Nephron (organoid): ENCODE measurements at regions not wholly inside any gene's neighbourhood (a gene's known extent, or its start where the extent isn't known, plus 50 kb on each side); places are given as distances from the start of the nearest gene placed in this dataset.
A peak's percentile ranks its signal among the peaks of the same experiment; 100 is the strongest.

Experiments used
- H3K27ac Mint-ChIP-seq, 3 experiments: 2 replicates each; pipeline ENCODE4 v1.8.0; 2020; ENCODE audit warnings: mixed read lengths in 3 of 3, mild to moderate bottlenecking in 2 of 3, moderate library complexity in 1 of 3
- H3K27me3 Mint-ChIP-seq: 2 replicates; pipeline ENCODE4 v1.8.0; 2021; ENCODE audit warnings: low read depth, mild to moderate bottlenecking, moderate library complexity, mixed read lengths
- H3K36me3 Mint-ChIP-seq: 2 replicates; pipeline ENCODE4 v1.8.0; 2020; ENCODE audit warnings: low read depth, mixed read lengths
- H3K4me1 Mint-ChIP-seq: 2 replicates; pipeline ENCODE4 v1.8.0; 2020; ENCODE audit warnings: mixed read lengths
- H3K4me3 Mint-ChIP-seq, 3 experiments: 2 replicates each; pipeline ENCODE4 v1.8.0; 2020; ENCODE audit warnings: mild to moderate bottlenecking in 3 of 3, mixed read lengths in 3 of 3, moderate library complexity in 2 of 3
- H3K9me3 Mint-ChIP-seq: 2 replicates; pipeline ENCODE4 v1.8.0; 2020; ENCODE audit warnings: mixed read lengths
- TF ChIP-seq, protein P1 (sequence below), 3 experiments: fragments of 200-600 bp; sonication (generic); IDR thresholded peaks; one replicate each; pipeline ENCODE4 v1.5.0; 2021; ENCODE audit warnings: antibody characterized with exemption in 3 of 3; ENCODE audit not compliant: unreplicated experiment in 3 of 3

DNA sequence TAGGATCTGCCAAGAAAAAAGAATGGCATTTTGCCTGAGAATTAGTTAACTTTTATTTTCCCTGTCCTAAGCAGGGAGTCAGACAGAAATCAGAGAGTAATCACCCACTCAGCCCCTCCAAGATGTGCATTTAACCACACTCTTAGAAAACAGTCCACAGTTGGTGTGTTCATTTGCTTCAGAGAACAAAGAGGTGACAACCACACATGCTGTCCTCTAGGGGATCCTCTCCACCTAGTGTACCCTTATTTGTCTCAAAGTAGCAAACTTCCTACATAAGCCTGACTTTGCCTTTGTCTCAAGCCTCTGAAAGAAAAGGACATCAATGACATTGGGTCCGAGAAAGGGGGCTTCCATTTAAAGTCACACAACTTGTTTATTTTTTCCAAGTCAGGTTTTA lies 107.0 kb upstream of the RFC3 start:
- Mint-ChIP-seq H3K9me3 (peaks cover 25% of the 10 kb centered on the region), H3K4me3 (no peak overlapping the region), H3K36me3 (peaks cover 5% of the 10 kb centered on the region), H3K27ac (peak overlapping the region in 1 of 3 experiments; percentile 44), H3K4me1 (peaks cover 13% of the 10 kb centered on the region), H3K27me3 (no peaks in the 10 kb centered on the region)
- TF ChIP-seq, protein P1, sequence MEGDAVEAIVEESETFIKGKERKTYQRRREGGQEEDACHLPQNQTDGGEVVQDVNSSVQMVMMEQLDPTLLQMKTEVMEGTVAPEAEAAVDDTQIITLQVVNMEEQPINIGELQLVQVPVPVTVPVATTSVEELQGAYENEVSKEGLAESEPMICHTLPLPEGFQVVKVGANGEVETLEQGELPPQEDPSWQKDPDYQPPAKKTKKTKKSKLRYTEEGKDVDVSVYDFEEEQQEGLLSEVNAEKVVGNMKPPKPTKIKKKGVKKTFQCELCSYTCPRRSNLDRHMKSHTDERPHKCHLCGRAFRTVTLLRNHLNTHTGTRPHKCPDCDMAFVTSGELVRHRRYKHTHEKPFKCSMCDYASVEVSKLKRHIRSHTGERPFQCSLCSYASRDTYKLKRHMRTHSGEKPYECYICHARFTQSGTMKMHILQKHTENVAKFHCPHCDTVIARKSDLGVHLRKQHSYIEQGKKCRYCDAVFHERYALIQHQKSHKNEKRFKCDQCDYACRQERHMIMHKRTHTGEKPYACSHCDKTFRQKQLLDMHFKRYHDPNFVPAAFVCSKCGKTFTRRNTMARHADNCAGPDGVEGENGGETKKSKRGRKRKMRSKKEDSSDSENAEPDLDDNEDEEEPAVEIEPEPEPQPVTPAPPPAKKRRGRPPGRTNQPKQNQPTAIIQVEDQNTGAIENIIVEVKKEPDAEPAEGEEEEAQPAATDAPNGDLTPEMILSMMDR (IDR thresholded peaks at IDR 0.05; ENCODE audit: unreplicated experiment in 3 of 3) = no peak

GRCh38 chr13:33711436-33711835 lies 106.5 kb upstream of the RFC3 start:
- Mint-ChIP-seq H3K4me3 (no peak overlapping the region), H3K27ac (peak overlapping the region in 1 of 3 experiments; percentile 44), H3K27me3 (no peaks in the 10 kb centered on the region), H3K9me3 (peaks cover 21% of the 10 kb centered on the region), H3K36me3 (peaks cover 5% of the 10 kb centered on the region), H3K4me1 (peaks cover 13% of the 10 kb centered on the region)
- TF ChIP-seq, protein P1 (IDR thresholded peaks at IDR 0.05; ENCODE audit: unreplicated experiment in 3 of 3) = no peak

- Mint-ChIP-seq H3K4me1 (peaks cover 12% of the 10 kb centered on the region), H3K27me3 (no peaks in the 10 kb centered on the region), H3K9me3 (peaks cover 24% of the 10 kb centered on the region), H3K36me3 (no peaks in the 10 kb centered on the region), H3K4me3 (no peak overlapping the region), H3K27ac (no peak overlapping the region)
- TF ChIP-seq, protein P1 (IDR thresholded peaks at IDR 0.05; ENCODE audit: unreplicated experiment in 3 of 3) = no peak
These were observed 100.2 kb upstream of the RFC3 start for GRCh38 chr13:33717775-33718174.

GRCh38 chr13:33721724-33722123 lies 96.2 kb upstream of the RFC3 start:
- Mint-ChIP-seq H3K36me3 (no peaks in the 10 kb centered on the region), H3K27me3 (no peaks in the 10 kb centered on the region), H3K4me3 (no peak overlapping the region), H3K9me3 (peaks cover 14% of the 10 kb centered on the region), H3K27ac (peak overlapping the region in 2 of 3 experiments; percentile 52 to 76), H3K4me1 (peaks cover 23% of the 10 kb centered on the region)
- TF ChIP-seq, protein P1 (IDR thresholded peaks at IDR 0.05; ENCODE audit: unreplicated experiment in 3 of 3) = no peak

DNA sequence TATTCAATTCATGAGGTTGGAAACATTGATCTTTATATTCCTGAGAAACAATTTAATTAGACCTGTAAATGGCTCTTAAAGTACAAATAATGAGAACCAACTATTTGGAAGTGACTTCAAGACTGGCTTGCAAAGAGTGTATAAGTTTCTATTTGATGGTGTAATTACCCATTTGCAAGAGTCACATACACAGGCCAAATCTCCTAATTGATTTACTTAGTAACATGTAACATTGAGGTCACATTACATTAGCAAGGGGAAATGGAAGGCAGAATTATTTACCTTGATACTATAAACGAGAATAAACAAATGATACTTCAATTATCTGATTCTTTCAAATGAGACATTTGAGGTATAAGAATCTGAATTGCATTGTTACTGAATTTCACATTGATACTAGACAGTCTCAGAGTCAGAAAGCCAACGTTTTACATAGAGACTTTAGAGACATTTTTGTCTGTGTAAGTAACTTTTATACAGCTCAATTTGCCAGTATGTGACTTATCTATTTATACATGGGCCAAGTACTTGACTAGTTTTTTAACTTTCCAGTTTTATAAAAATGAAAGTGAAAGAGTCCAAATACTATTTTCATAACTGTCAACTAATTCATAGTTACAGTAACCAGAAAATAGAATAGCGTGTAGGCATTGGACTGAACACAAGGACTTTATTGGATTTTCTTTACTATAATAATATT lies 95.6 kb upstream of the RFC3 start:
- Mint-ChIP-seq H3K4me1 (peaks cover 23% of the 10 kb centered on the region), H3K36me3 (no peaks in the 10 kb centered on the region), H3K27me3 (no peaks in the 10 kb centered on the region), H3K9me3 (peaks cover 14% of the 10 kb centered on the region), H3K27ac (peak overlapping the region in 2 of 3 experiments; percentile 47 to 76), H3K4me3 (no peak overlapping the region)
- TF ChIP-seq, protein P1 (IDR thresholded peaks at IDR 0.05; ENCODE audit: unreplicated experiment in 3 of 3) = no peak

GRCh38 chr13:33723365-33723764 lies 94.6 kb upstream of the RFC3 start:
- H3K27me3 Mint-ChIP-seq = no peaks in the 10 kb centered on the region
- peaks cover 9% of the 10 kb centered on the region for H3K9me3 Mint-ChIP-seq
- TF ChIP-seq, protein P1 (IDR thresholded peaks at IDR 0.05; ENCODE audit: unreplicated experiment in 3 of 3) = no peak
- H3K4me3 Mint-ChIP-seq = no peak overlapping the region
- no peaks in the 10 kb centered on the region for H3K36me3 Mint-ChIP-seq
- H3K27ac Mint-ChIP-seq = peak overlapping the region in 2 of 3 experiments; percentile 76 to 83
- H3K4me1 Mint-ChIP-seq = peaks cover 23% of the 10 kb centered on the region
